CD4-positive, alpha-beta T cell treated with Interleukin-6 at 100 ng/mL for 8 hours (primary cell): ENCODE measurements at regions not wholly inside any gene's neighbourhood (a gene's known extent, or its start where the extent isn't known, plus 50 kb on each side); places are given as distances from the start of the nearest gene placed in this dataset.
"Not testable (repeated sequence)": the region's sequence is repeated elsewhere in the genome, so short reads cannot be mapped to it uniquely, and the experiment has no call there.

ENCODE experiments used
- DNase-seq: peaks from one replicate; pipeline ENCODE4 v3.0.0-alpha.2; 2020; ENCODE audit warnings: mixed read lengths, low spot score

- no peak for DNase-seq
Measured at GRCh38 chr19:31529121-31529520, 179.9 kb upstream of the TSHZ3 start.

GRCh38 chr19:31530781-31531180, 181.5 kb upstream of the TSHZ3 start:
- DNase-seq, result no peak

DNA sequence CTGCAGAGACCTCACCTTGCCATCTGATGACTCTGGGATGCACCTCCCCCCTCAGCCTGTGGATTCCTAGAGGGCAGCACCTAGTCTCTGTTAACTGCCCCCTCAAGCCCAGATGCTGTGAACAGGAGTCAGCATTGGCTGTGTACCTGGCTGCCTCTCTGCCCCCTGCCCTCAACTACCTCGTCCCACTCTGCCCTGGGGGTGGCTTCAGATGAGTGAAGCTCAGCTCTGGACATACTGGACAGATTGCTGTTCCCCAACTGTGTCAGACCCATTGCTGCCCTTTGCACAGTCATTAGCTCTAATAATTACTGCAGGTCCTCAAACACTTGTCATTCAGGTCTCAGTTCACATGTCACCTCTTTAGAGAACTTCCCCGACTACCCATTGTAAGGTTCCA, 182.1 kb upstream of the TSHZ3 start:
- no peak for DNase-seq

DNA sequence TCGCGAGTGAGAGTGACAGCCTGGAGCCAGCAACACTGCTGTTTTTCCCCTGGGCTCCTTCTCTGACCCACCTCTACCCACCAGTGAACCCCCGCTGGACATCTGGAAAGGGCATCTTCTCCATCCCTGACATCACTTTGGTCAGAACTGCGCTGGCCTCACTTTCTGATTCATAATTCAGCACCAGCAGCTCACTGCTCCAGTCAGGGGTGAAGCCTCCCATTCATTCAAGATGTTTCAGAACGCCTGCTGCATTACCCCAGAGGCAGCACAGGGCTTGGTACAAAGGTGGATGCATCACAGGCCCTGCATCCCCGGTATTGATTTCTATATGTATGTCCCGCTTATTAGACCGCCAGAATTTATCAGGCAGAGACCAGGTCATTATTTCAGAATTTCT, 182.8 kb upstream of the TSHZ3 start:
- DNase-seq, result no peak

DNA sequence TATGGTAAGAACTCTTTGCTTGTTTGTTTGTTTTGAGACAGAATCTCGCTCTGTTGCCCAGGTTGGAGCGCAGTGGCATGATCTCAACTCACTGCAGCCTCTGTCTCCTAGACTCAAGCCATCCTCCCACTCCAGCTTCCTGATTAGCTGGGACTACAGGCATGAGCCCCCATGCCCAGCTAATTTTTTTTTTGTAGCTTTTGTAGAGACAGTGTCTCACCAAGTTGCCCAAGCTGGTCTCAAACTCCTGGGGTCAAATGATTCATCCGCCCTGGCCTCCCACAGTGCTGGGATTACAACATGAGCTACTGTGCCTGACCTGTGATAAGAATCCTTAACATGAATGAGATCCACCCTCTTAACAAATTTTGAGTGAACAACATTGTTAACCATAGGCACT, 183.9 kb upstream of the TSHZ3 start:
- DNase-seq, result no peak

DNA sequence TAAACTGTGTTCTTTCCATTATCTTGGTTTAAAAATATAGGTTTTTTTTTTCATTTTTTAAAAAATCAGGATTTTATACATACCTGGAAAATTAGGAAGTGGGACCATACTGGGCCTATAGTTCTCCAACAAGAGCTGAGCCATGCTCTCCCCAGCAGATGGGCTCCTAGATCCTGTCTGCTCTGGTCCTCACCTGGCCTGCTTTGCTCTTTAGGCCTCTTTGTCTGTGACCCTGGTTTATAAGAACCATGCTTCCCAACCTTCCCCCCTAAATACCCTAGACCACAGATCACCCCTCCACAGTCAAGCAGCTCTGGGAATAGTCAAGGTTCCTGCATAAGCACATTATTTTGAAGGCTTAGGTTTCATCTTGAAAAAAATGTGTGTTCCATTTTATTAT, 185.0 kb upstream of the TSHZ3 start:
- no peak for DNase-seq

DNA sequence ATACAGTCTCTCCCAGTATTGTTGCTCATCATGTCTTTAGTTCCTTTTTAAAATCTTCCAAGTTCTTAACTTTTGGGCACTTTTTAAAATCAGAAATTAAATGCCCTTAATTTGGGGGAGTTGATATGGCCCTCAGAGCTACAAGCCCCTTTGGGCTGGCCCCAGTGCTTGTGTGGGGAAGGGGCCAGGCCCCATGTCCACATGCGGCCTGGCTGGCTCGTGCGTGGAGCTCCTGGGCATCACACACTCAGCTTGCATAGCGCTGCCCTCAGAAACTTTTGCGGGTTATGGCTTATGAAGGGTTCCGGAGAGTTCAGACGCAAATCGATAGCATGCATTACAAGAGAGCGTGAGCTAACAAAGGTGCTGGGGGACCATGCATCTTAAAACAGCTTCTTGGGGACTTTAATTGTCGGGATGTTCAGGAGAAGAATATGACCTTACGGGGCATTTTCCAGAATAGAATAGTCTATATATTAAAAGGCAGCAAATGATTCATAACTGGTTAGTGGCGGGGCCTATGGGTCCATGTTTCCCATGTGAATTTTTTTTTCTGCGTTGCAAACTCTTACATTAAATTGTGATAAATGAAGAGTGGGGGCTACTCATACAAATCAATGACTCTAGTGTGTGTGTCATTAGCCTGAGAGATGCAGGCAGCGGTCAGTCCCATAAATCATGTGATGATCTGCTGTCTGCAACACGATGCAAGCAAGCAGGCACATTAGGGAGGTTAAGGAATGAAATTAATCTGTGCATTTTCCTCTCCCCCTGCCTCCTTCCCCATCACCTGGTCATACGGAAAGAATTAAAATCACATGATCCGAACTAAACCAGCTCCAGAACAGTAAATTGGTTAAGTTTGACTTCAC, 185.8 kb upstream of the TSHZ3 start:
- DNase-seq, result no peak

GRCh38 chr19:31535691-31536460, 186.6 kb upstream of the TSHZ3 start:
- no peak for DNase-seq

- no peak for DNase-seq
Measured at GRCh38 chr19:31537136-31537535, 187.9 kb upstream of the TSHZ3 start.

- not testable (repeated sequence) for DNase-seq
Measured at GRCh38 chr19:31537902-31538301, 188.7 kb upstream of the TSHZ3 start.

- no peak for DNase-seq
Measured at GRCh38 chr19:31538879-31539278, 189.6 kb upstream of the TSHZ3 start.

DNA sequence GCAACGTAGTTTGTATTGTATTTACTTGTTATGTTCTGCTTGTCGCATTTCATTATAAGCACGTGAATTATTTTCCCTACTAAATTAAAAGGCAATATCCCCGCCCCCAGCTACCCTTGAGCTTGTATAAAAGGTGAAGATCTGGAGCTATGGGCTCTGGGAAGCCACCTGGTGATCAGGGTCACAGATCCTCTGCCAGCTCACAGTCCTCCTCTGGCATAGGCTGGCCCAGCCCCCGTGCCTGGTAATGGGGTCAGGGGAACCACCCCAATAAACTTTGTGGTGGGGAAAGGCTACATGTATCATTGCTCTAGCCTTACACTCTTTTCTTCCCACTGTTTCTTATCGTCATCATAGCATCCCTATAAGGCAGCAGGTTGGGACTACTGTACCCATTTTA, 190.2 kb upstream of the TSHZ3 start:
- DNase-seq, result no peak

GRCh38 chr19:31541396-31541795, 192.2 kb upstream of the TSHZ3 start:
- DNase-seq, result no peak

DNA sequence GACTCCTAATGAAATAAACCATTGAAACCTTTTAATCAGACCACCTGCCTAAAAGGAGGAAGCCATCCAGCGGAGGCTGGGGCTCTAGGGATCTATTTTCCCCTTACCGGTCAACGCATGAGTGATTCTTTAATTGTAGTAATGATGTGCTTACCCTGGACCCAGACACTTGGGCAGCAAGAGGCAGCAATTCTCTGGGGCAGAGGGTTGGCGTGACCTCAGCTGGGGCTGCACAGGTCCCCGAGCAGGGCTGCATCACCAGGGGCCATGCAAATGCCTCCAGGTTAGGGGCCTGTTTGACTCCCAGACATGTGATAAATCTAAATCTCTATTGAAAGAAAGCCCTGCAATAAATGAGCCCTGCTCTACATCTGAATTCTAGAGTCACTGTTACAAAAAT, 194.2 kb upstream of the TSHZ3 start:
- no peak for DNase-seq

- no peak for DNase-seq
Measured at GRCh38 chr19:31545777-31546176, 196.5 kb upstream of the TSHZ3 start.

GRCh38 chr19:31546205-31546960, 197.1 kb upstream of the TSHZ3 start:
- no peak for DNase-seq

GRCh38 chr19:31548941-31549340, 199.7 kb upstream of the TSHZ3 start:
- no peak for DNase-seq

DNA sequence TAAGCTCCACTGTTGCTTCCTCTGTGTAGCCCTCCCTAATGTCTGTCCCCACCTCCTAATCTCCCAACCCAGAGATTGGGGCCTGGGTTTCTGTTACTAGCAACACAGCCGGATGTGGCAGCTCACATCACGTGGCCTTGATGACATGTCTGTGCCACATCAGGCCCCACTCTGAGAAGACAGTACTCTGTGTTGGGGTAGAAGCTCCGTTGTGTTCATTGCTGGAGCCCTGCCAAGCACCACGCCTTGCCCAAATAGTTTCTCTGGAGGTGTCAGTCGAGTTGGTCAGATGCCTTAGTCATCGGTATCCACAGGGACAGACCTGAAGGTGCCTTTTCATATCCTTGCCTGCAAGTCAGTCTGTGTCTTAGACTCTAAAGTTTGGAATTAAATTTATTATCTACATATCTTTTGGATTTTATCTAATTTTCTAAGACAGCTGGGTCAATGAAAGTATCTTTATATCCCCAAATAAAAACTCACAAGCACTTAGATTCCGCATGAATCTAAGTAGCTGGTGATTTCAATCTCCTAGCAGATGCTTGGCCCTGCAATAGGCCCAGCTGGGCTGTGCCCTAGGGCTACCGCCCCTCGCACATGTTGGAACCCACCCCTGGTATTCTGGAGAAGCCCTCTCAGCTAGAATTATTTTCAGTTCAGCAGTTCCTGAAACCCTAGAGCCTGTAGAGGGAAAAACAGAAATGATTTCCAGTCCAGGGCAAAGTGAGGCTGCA, 204.0 kb upstream of the TSHZ3 start:
- no peak for DNase-seq

GRCh38 chr19:31553846-31554215, 204.6 kb upstream of the TSHZ3 start:
- no peak for DNase-seq

GRCh38 chr19:31554360-31554759, 205.1 kb upstream of the TSHZ3 start:
- no peak for DNase-seq

DNA sequence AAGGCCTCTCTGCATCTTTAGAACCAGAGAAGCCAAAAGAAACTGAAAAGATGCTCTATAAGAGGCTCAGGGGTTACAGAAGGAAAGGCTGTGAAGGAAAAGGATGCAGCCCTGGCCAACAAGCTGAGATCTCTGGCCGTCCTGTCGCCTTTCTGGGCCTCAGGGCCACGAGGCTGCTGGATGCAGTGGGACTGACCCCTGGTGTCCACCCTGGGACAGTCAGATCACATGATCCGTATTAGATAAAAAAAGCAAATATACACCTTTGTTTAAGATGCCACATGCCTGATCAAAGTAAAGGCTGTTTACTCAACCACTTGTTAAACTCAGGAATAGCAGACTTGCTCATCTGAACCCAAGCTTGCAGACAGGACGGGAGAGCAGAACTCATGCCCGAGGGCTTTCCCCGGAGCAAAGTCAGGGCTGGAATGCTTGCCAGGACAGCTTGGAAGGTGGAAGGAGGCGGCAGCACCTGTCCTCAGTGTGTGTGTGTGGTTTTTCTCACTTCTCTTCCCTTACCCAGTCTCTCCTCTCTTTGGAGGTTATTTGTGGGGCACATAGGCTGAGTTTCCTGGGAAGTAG, 206.5 kb upstream of the TSHZ3 start:
- DNase-seq, result no peak

DNA sequence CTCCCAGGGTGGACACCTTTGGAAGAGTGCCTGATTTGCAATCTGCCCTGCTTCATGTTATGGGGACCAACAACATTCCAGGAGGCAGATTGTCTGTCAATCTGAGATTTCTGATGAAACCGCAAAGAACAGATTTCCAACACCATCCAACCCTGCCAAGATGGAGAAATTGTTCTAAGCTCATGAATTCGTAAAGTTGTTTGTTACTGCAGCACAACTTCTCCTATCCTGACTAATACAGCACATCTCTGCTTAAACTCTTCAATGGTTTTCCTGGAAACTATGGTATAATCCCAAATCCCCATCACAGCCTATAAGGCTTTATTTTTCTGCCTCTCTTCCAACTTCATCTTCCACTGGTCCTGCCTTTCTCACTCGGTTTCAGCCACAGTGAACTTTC, 210.3 kb upstream of the TSHZ3 start:
- no peak for DNase-seq
